ENCODE measurements at regions not wholly inside any gene's neighbourhood (a gene's known extent, or its start where the extent isn't known, plus 50 kb on each side); places are given as distances from the start of the nearest gene placed in this dataset.
A peak's percentile ranks its signal among the peaks of the same experiment; 100 is the strongest.

- ATAC-seq (ENCODE audit: poor library complexity) (no peak), DNase-seq (no peak)
- Histone ChIP-seq H3K27me3 (ENCODE audit: control insufficient read depth in 1 of 2, insufficient read depth in 2 of 2, low read length in 2 of 2) (peaks cover 0 to 2% of the 10 kb centered on the region in 2 experiments), H3K36me3 (ENCODE audit: insufficient read depth, low read length) (no peaks in the 10 kb centered on the region), H3K4me3 (ENCODE audit: low read length) (no peak overlapping the region), H3K4me1 (ENCODE audit: insufficient read depth, low read length) (no peaks in the 10 kb centered on the region), H3K9me3 (ENCODE audit: control insufficient read depth in 1 of 2, insufficient read depth in 1 of 2, low read length in 2 of 2) (no peaks in the 10 kb centered on the region), H3K27ac (ENCODE audit: low read depth in 1 of 2, low read length in 2 of 2) (no peak overlapping the region)
- Mint-ChIP-seq H3K27ac (no peak overlapping the region), H3K27me3 (no peaks in the 10 kb centered on the region), H3K4me3 (no peak overlapping the region), H3K36me3 (ENCODE audit: low read depth) (no peaks in the 10 kb centered on the region), H3K4me1 (ENCODE audit: low read depth) (no peaks in the 10 kb centered on the region), H3K9me3 (no peaks in the 10 kb centered on the region)
- CTCF ChIA-PET, result no interaction called here
- POLR2A ChIA-PET, result no interaction called here
- intact Hi-C loops (cut with DNase I, micrococcal nuclease), result no loop called here
- TF ChIP-seq CTCF (IDR thresholded peaks at IDR 0.05), result no peak
Measured at GRCh38 chr21:38166173-38166535, 90.6 kb upstream of the KCNJ15 start.

GRCh38 chr21:38167345-38167744, 89.4 kb upstream of the KCNJ15 start:
- H3K27ac ChIP-seq (ENCODE audit: low read depth in 1 of 2, low read length in 2 of 2), result no peak overlapping the region
- no peak overlapping the region for H3K4me3 ChIP-seq (ENCODE audit: low read length)
- peaks cover 0 to 2% of the 10 kb centered on the region in 2 experiments for H3K27me3 ChIP-seq (ENCODE audit: control insufficient read depth in 1 of 2, insufficient read depth in 2 of 2, low read length in 2 of 2)
- TF ChIP-seq CTCF (IDR thresholded peaks at IDR 0.05), result no peak
- no peak overlapping the region for H3K27ac Mint-ChIP-seq
- H3K9me3 Mint-ChIP-seq, result no peaks in the 10 kb centered on the region
- POLR2A ChIA-PET, result no interaction called here
- ATAC-seq (ENCODE audit: poor library complexity) (no peak), DNase-seq (no peak)
- no peak overlapping the region for H3K4me3 Mint-ChIP-seq
- CTCF ChIA-PET, result no interaction called here
- intact Hi-C loops (cut with DNase I, micrococcal nuclease), result no loop called here
- H3K9me3 ChIP-seq (ENCODE audit: control insufficient read depth in 1 of 2, insufficient read depth in 1 of 2, low read length in 2 of 2), result no peaks in the 10 kb centered on the region
- no peaks in the 10 kb centered on the region for H3K4me1 Mint-ChIP-seq (ENCODE audit: low read depth)
- no peaks in the 10 kb centered on the region for H3K36me3 Mint-ChIP-seq (ENCODE audit: low read depth)
- H3K4me1 ChIP-seq (ENCODE audit: insufficient read depth, low read length), result no peaks in the 10 kb centered on the region
- H3K36me3 ChIP-seq (ENCODE audit: insufficient read depth, low read length), result no peaks in the 10 kb centered on the region
- no peaks in the 10 kb centered on the region for H3K27me3 Mint-ChIP-seq

GRCh38 chr21:38170283-38170682, 86.5 kb upstream of the KCNJ15 start:
- no peaks in the 10 kb centered on the region for H3K4me1 ChIP-seq (ENCODE audit: insufficient read depth, low read length)
- ChIA-PET POLR2A (no interaction called here), CTCF (interaction anchor here (1.5 kb wide), 1 partner anchor 14 kb away, joined by 3 read pairs; no protein-coding TSS in a partner anchor)
- Mint-ChIP-seq H3K27me3 (no peaks in the 10 kb centered on the region), H3K4me1 (ENCODE audit: low read depth) (no peaks in the 10 kb centered on the region), H3K27ac (no peak overlapping the region), H3K4me3 (no peak overlapping the region), H3K36me3 (ENCODE audit: low read depth) (no peaks in the 10 kb centered on the region), H3K9me3 (no peaks in the 10 kb centered on the region)
- H3K4me3 ChIP-seq (ENCODE audit: low read length), result no peak overlapping the region
- TF ChIP-seq CTCF (IDR thresholded peaks at IDR 0.05), result no peak
- ATAC-seq (ENCODE audit: poor library complexity) (no peak), DNase-seq (peak in 3 of 14 experiments; percentile 24 to 31 (median 28))
- no peaks in the 10 kb centered on the region for H3K36me3 ChIP-seq (ENCODE audit: insufficient read depth, low read length)
- no peaks in the 10 kb centered on the region for H3K9me3 ChIP-seq (ENCODE audit: control insufficient read depth in 1 of 2, insufficient read depth in 1 of 2, low read length in 2 of 2)
- peaks cover 0 to 2% of the 10 kb centered on the region in 2 experiments for H3K27me3 ChIP-seq (ENCODE audit: control insufficient read depth in 1 of 2, insufficient read depth in 2 of 2, low read length in 2 of 2)
- no peak overlapping the region for H3K27ac ChIP-seq (ENCODE audit: low read depth in 1 of 2, low read length in 2 of 2)
- intact Hi-C loops (cut with DNase I, micrococcal nuclease), result no loop called here

All from CD4-positive, alpha-beta T cell (primary cell).